GM20000 (cell line): ENCODE measurements at regions not wholly inside any gene's neighbourhood (a gene's known extent, or its start where the extent isn't known, plus 50 kb on each side); places are given as distances from the start of the nearest gene placed in this dataset.

Experiments
- DNase-seq: peaks from one replicate; pipeline ENCODE4 v3.0.0; 2012; ENCODE audit warnings: low spot score
- TF ChIP-seq, protein P1 (sequence below): IDR thresholded peaks from 2 replicates; pipeline ENCODE4 v1.5.1; 2012; ENCODE audit warnings: mild to moderate bottlenecking, control low read depth; ENCODE audit errors: extremely low read depth, missing control alignments

DNA sequence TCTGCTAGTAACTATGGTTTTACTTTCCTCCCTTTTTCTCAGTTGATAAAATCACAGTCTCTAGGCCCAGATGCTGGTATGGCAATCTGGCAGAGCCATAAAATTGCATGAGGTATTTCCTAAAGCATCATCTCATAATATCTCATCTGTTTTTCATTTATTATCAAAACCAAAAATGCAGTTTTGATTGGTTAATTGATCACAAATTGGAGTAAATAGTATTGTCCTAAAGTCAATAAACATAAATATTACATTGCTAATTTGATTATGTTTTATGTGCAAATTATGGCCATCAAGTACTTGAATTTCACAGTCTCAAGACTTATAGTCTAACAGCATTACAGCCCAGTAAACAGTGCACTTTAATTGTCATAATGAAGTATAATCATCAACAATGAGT, 2365.6 kb downstream of the ARAP2 start:
- DNase-seq = no peak
- TF ChIP-seq, protein P1, sequence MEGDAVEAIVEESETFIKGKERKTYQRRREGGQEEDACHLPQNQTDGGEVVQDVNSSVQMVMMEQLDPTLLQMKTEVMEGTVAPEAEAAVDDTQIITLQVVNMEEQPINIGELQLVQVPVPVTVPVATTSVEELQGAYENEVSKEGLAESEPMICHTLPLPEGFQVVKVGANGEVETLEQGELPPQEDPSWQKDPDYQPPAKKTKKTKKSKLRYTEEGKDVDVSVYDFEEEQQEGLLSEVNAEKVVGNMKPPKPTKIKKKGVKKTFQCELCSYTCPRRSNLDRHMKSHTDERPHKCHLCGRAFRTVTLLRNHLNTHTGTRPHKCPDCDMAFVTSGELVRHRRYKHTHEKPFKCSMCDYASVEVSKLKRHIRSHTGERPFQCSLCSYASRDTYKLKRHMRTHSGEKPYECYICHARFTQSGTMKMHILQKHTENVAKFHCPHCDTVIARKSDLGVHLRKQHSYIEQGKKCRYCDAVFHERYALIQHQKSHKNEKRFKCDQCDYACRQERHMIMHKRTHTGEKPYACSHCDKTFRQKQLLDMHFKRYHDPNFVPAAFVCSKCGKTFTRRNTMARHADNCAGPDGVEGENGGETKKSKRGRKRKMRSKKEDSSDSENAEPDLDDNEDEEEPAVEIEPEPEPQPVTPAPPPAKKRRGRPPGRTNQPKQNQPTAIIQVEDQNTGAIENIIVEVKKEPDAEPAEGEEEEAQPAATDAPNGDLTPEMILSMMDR = no peak

DNA sequence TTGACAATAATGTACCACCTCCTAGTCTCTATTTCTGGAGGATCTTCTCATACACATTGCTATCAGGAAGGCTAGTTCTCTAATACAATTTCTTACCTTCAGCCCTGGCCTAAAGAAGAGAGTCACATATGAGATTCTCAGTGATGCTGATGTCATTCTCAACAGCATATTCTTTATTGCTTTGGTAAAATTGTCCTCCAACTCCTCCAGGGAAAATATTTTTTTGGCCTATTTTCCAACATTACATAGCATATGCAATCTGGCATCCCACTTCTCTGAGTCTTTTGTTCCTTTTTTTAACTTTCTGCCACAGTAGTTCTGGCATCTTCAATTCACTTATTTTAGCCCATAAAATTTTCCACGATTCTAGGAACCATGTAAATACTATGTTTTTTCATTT, 2363.1 kb downstream of the ARAP2 start:
- no peak for DNase-seq

DNA sequence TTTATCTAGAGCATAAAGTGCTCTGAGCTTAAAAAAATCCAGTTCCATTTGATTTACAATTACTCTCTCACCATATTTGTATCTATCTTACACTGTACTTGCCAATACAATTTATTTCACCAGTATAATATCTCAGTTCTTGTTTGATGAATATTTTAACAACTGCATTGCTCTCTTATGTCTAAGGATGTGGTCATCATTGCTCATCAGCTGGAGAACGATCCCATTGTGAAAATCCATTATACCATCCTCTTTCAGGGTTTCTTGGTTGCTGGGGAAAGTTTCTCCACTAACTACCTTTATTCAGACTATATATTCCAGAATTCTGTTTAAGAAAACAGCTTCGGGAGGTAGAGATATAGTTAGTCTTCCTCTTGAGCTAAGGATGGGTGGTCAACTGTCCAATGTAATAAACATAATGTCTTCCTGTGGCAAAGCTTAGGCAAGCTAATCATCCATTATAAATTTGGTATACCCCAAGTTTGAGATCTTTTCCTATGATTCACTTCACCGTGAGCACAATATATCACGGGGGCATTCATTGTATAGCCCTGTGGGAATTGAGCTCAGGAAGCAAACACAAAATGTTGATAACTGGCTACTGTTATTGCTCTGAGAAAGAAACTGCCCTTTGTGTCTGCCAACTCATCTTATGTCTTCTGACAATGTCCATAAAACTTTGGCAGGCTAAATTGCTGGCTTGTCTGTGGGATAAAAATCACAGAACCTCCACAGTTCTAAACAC, 2361.9 kb downstream of the ARAP2 start:
- no peak for DNase-seq

More for the DNA sequence above, 2363.1 kb downstream of the ARAP2 start:
- TF ChIP-seq, protein P1 = no peak

DNA sequence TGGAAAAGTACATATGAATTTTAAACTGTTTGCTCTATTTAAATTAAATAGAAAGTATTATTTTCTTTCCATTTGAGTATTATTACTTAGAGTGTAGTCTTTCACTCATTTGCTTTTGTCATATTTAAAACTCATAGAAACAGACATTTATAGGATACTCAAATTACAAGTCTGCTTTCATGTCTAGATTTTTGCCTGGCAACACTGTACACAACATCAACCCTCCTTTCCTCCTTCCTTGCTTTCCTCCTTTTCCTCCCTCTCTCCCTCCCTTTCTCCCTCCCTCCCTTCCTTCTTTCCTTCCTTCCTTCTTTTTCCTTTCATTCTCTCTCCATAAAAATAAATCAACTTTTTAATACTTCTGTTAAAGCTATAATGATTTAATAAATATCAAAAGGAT, 2361.2 kb downstream of the ARAP2 start:
- no peak for DNase-seq

More for the DNA sequence above, 2361.9 kb downstream of the ARAP2 start:
- TF ChIP-seq, protein P1 = no peak

DNA sequence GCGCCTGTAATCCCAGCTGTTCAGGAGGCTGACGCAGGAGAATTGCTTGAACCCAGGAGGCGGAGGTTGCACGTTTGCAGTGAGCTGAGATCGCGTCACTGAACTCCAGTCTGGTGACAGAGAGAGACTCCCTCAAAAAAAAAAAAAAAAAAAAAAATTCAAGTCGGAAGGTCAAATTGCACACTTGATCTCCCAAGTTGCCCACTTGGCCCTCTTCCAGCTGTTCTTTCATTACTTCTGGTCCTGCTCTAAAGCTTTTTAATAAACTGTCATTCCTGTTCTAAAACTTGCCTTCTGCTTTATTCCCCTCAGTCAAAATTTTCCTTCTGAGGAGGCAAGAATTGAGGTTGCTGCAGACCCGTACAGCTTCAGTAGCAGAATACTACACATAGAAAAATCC, 2358.0 kb downstream of the ARAP2 start:
- TF ChIP-seq, protein P1 = no peak
- DNase-seq = no peak

More for the DNA sequence above, 2361.2 kb downstream of the ARAP2 start:
- TF ChIP-seq, protein P1 = no peak

DNA sequence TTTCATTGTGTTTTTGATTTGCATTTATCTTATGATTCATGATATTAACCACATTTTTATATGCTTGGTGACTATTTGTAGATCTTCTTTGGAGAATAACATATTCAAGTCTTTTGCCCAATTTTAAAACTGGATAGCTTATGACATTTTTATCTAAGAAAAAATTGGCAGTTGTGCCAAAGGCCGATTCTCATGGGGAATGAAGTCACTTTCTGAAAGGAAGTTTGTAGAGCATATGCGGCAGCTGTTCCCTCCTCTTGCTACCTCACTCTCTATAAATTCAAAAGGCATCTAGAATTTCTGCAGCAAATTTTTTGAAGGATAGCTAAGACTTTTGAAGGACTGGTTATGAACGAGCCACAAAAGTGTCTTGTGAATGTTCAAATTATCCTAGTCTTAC, 2353.5 kb downstream of the ARAP2 start:
- TF ChIP-seq, protein P1 = no peak
- no peak for DNase-seq

DNA sequence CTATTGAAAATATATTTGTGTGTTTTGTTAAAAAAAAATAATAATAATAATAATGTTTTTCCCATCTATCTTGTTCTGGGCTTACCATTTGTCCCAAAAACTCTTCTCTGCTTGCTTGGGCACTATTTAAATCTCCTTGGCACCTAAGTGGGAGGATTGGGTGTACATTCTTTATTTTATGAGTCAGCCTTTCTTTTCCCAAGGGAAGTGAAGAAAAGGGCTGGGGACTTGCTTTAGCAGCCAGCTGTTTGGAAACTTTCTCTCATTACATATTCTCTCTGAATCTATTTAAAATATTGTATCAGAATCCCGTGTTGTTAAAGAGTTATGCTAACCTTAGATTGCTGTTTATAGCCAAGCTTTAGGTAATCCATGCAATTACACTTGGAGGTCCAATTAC, 2332.4 kb downstream of the ARAP2 start:
- no peak for DNase-seq

More for the DNA sequence above, 2332.4 kb downstream of the ARAP2 start:
- TF ChIP-seq, protein P1 = no peak
